ENCODE measurements at regions not wholly inside any gene's neighbourhood (a gene's known extent, or its start where the extent isn't known, plus 50 kb on each side); places are given as distances from the start of the nearest gene placed in this dataset.
A peak's percentile ranks its signal among the peaks of the same experiment; 100 is the strongest.

- dilution Hi-C loops (cut with MboI; ENCODE audit: extremely low pct_ligation_motif_present, low sequenced_read_pairs): no loop called here
- no peak overlapping the region for H3K9ac ChIP-seq (replicated peaks; ENCODE audit: extremely low read depth, insufficient read depth, low read length)
- H3K4me2 ChIP-seq (ENCODE audit: insufficient read depth, low read length): no peak overlapping the region
- no peak for TF ChIP-seq JUN (IDR thresholded peaks at IDR 0.05; ENCODE audit: borderline replicate concordance, insufficient read depth, insufficient read length, low read depth)
- TF ChIP-seq MAX (IDR thresholded peaks at IDR 0.05; ENCODE audit: insufficient read depth, insufficient read length): no peak
- TF ChIP-seq POLR2AphosphoS5 (IDR thresholded peaks at IDR 0.05; ENCODE audit: insufficient read depth, low read depth, low read length): no peak
- peak; percentile 47 for TF ChIP-seq GATA2 (IDR thresholded peaks at IDR 0.05; ENCODE audit: insufficient read depth, insufficient read length, low read depth, low read length)
- no peak for TF ChIP-seq EZH2 (IDR thresholded peaks at IDR 0.05; ENCODE audit: borderline replicate concordance, low read depth, low read length, severe bottlenecking)
- TF ChIP-seq MYC (IDR thresholded peaks at IDR 0.05; ENCODE audit: low read depth, low read length): no peak
- TF ChIP-seq CTCF (IDR thresholded peaks at IDR 0.05; ENCODE audit: extremely low read depth in 1 of 2, insufficient read depth in 1 of 2, low read depth in 1 of 2, low read length in 2 of 2): no peak
- TF ChIP-seq FOS (IDR thresholded peaks at IDR 0.05; ENCODE audit: borderline replicate concordance, insufficient read depth, low read length): no peak
- H3K36me3 ChIP-seq (ENCODE audit: control insufficient read depth in 2 of 2, extremely low read depth in 1 of 2, insufficient read depth in 2 of 2, low read length in 2 of 2): no peaks in the 10 kb centered on the region
- no peaks in the 10 kb centered on the region for H4K20me1 ChIP-seq (replicated peaks; ENCODE audit: control insufficient read depth, extremely low read depth, insufficient read depth, low read length)
- FAIRE-seq (no peak), DNase-seq (ENCODE audit: low read depth, low spot score) (peak; percentile 35)
- CTCF ChIA-PET: no interaction called here
- intact Hi-C loops (cut with micrococcal nuclease): loop anchor here (5.0 kb wide), 1 partner anchor 54 kb away; no protein-coding TSS in a partner anchor
- BruUV-seq (replicated peaks): no TSS peak
- no peak overlapping the region for H3K4me3 ChIP-seq (replicated peaks in 1 of 3; ENCODE audit: insufficient read depth in 1 of 3, low read depth in 1 of 3, low read length in 3 of 3)
- H2AFZ ChIP-seq (ENCODE audit: low read depth, low read length): no peak overlapping the region
- POLR2A ChIA-PET: no interaction called here
- H3K27ac ChIP-seq (ENCODE audit: insufficient read depth, low read depth, low read length): peak overlapping the region; percentile 82
- no peaks in the 10 kb centered on the region for H3K27me3 ChIP-seq (ENCODE audit: control insufficient read depth in 2 of 2, insufficient read depth in 2 of 2, low read length in 2 of 2)
- no peaks in the 10 kb centered on the region for H3K79me2 ChIP-seq (ENCODE audit: control insufficient read depth, insufficient read depth, low read length)
- no peaks in the 10 kb centered on the region for H3K9me3 ChIP-seq (replicated peaks; ENCODE audit: control insufficient read depth, insufficient read depth, low read length)
- no peaks in the 10 kb centered on the region for H3K9me1 ChIP-seq (replicated peaks; ENCODE audit: control insufficient read depth, extremely low read depth, insufficient read depth, low read length)
- peaks cover 24% of the 10 kb centered on the region for H3K4me1 ChIP-seq (ENCODE audit: control insufficient read depth, extremely low read depth, insufficient read depth, low read length)
Measured at GRCh38 chr1:163876546-163876945, 554.8 kb downstream of the NUF2 start.
